Mesothelial cell of epicardium (in vitro differentiated cells): ENCODE measurements at regions not wholly inside any gene's neighbourhood (a gene's known extent, or its start where the extent isn't known, plus 50 kb on each side); places are given as distances from the start of the nearest gene placed in this dataset.

Source experiments
- DNase-seq, 2 experiments: peaks; one replicate each; pipeline ENCODE4 v3.0.0; 2021; ENCODE audit warnings: low spot score in 2 of 2; ENCODE audit not compliant: unreplicated experiment in 2 of 2
- H3K27ac Mint-ChIP-seq: 2 replicates; pipeline ENCODE4 v1.8.0; 2021; ENCODE audit warnings: mixed read lengths
- H3K27me3 Mint-ChIP-seq: 2 replicates; pipeline ENCODE4 v1.8.0; 2021; ENCODE audit warnings: low read depth, mixed read lengths
- H3K36me3 Mint-ChIP-seq: 2 replicates; pipeline ENCODE4 v1.8.0; 2021; ENCODE audit warnings: mixed read lengths
- H3K4me1 Mint-ChIP-seq: 2 replicates; pipeline ENCODE4 v1.8.0; 2021; ENCODE audit warnings: mixed read lengths
- H3K4me3 Mint-ChIP-seq: 2 replicates; pipeline ENCODE4 v1.8.0; 2021; ENCODE audit warnings: mild to moderate bottlenecking, moderate library complexity, mixed read lengths
- H3K9me3 Mint-ChIP-seq: 2 replicates; pipeline ENCODE4 v1.8.0; 2021; ENCODE audit warnings: mixed read lengths
- TF ChIP-seq, protein P1 (sequence below): fragments of 200-600 bp; sonication (generic); IDR thresholded peaks from one replicate; pipeline ENCODE4 v1.5.0; 2021; ENCODE audit warnings: antibody characterized with exemption; ENCODE audit not compliant: unreplicated experiment

DNA sequence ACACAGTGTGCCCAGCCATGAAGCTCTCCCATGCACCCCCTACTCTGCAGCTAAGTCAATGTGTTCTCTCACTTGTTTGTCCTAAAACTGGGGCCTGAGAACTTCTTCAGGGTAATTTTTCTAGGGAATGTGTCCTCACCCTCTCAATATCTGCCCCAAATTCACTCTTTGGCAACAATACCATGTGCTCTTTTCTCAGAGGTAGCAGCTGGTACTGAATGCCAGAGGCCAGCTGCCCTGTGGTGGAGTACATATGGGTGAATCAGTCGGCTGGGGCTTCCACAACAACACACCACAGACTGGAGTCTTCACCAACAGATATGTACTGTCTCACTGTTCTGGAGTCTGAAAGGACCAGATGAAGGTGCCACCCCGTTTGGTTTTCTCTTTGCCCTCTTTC, 97.7 kb upstream of the TOP3B start:
- Mint-ChIP-seq H3K27me3 (peaks cover 76% of the 10 kb centered on the region), H3K9me3 (no peaks in the 10 kb centered on the region), H3K4me3 (no peak overlapping the region), H3K4me1 (peaks cover 10% of the 10 kb centered on the region), H3K36me3 (no peaks in the 10 kb centered on the region), H3K27ac (no peak overlapping the region)
- DNase-seq: no peak
- TF ChIP-seq, protein P1, sequence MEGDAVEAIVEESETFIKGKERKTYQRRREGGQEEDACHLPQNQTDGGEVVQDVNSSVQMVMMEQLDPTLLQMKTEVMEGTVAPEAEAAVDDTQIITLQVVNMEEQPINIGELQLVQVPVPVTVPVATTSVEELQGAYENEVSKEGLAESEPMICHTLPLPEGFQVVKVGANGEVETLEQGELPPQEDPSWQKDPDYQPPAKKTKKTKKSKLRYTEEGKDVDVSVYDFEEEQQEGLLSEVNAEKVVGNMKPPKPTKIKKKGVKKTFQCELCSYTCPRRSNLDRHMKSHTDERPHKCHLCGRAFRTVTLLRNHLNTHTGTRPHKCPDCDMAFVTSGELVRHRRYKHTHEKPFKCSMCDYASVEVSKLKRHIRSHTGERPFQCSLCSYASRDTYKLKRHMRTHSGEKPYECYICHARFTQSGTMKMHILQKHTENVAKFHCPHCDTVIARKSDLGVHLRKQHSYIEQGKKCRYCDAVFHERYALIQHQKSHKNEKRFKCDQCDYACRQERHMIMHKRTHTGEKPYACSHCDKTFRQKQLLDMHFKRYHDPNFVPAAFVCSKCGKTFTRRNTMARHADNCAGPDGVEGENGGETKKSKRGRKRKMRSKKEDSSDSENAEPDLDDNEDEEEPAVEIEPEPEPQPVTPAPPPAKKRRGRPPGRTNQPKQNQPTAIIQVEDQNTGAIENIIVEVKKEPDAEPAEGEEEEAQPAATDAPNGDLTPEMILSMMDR: no peak

DNA sequence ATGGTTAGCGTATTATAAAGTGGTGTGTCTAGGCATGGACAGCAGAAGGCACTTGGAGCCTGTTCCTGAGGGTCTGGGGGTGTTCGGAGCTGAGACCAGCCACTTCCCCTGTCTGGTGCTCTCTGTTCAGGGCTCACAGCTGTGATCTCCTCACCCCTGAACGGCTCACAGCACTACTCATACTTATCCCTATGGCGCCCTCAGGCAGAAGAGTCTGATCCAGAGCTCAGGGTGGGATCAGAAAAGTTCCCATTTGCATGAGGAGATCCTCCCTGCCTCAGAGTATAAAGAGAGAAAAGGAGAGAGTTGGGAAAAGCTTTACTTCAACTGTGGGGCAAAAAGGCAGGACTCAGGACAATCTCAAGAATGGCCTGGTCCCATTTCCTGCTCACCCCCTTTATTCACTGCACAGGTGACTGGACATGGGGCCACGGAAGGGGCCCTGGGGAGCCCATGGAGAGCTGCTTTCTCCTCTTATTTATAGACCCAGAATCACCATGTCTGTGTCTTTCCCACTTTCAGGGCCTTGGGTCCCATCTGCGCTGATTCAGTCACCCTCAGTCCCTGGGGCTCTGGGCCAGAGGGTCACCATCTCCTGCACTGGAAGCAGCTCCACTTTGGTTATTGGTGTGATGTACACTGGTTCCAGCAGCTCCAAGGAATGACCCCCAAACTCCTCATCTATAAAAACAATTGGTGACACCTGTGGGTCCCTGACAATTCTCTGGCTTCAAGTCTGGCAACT, 97.0 kb upstream of the TOP3B start:
- Mint-ChIP-seq H3K9me3 (no peaks in the 10 kb centered on the region), H3K27ac (no peak overlapping the region), H3K27me3 (peaks cover 72% of the 10 kb centered on the region), H3K4me3 (no peak overlapping the region), H3K4me1 (peaks cover 13% of the 10 kb centered on the region), H3K36me3 (no peaks in the 10 kb centered on the region)
- TF ChIP-seq, protein P1: no peak
- no peak for DNase-seq

DNA sequence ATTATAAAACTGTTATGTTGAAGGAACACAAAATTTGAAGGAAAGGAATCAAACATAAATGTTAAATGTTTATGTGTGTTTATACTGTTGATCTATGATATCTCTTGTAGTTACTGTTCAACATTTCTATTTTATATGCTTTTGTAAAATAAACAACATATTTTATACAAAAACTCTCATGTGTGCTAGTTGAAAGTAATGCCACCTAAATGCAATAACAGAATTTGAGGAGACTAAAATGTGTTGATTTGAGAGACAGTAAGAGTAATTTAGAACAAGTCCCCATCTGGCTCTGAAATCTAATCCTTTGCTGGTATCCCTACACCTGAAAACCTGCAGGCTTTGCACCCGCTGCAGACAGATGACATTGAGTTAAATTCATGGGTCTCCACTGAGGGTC, 95.7 kb upstream of the TOP3B start:
- Mint-ChIP-seq H3K27ac (no peak overlapping the region), H3K27me3 (peaks cover 62% of the 10 kb centered on the region), H3K4me3 (no peak overlapping the region), H3K4me1 (peaks cover 18% of the 10 kb centered on the region), H3K36me3 (no peaks in the 10 kb centered on the region), H3K9me3 (no peaks in the 10 kb centered on the region)
- no peak for DNase-seq
- TF ChIP-seq, protein P1: no peak

DNA sequence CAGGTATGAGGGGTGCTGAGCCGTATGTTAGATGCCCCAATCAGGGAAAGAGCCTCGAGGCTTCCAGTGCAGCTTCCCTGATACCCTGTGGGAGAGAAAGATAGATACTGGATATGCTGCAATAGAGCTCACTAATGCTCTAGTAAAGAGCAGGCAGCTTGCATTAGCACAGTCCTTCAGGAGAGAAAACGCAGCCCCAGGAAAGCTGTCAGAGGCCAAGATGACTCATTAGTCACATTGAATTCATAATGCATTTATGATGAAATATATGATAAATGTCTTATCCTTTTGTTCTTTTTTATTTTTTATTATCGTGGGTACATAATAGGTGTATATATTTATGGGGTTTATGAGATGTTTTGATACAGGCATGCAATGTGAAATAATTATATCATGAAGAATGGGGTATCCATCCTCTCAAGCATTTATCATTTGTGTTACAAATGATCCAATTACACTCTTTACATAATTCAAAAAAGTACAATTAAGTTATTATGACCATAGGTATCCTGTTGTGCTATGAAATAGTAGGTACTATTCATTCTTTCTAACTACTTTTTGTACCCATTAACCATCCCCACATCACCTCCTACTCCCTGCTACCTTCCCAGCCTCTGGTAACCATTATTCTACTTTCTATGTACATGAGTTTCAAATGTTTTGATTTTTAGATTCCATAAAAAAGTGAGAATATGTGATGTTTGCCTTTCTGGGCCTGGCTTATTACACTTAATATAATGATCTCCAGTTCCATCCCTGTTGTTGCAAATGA, 94.5 kb upstream of the TOP3B start:
- DNase-seq: no peak
- TF ChIP-seq, protein P1: no peak
- Mint-ChIP-seq H3K27ac (no peak overlapping the region), H3K36me3 (no peaks in the 10 kb centered on the region), H3K4me3 (no peak overlapping the region), H3K4me1 (peaks cover 18% of the 10 kb centered on the region), H3K9me3 (no peaks in the 10 kb centered on the region), H3K27me3 (peaks cover 55% of the 10 kb centered on the region)

DNA sequence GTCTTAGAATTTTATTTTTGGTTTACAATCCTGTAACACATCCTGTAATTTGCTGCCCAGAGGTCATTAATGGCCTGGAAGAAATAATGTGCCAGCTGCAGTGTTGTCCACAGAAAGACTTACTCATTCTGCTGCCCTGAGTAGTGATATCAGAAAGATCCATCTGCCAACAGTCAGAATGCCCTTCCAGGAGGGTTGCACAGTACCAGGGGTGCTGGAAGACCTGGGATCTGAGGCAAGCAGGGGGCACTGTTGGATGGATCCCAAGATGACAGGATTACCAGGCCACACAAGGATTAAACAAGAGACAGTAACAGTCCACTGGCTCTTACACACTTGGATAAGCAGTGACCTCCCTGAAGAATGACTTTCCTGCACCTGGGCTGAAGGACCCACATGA, 93.8 kb upstream of the TOP3B start:
- Mint-ChIP-seq H3K27me3 (peaks cover 51% of the 10 kb centered on the region), H3K27ac (no peak overlapping the region), H3K9me3 (no peaks in the 10 kb centered on the region), H3K36me3 (no peaks in the 10 kb centered on the region), H3K4me3 (no peak overlapping the region), H3K4me1 (peaks cover 18% of the 10 kb centered on the region)
- DNase-seq: no peak
- TF ChIP-seq, protein P1: no peak
